H1 (cell line): ENCODE measurements at regions not wholly inside any gene's neighbourhood (a gene's known extent, or its start where the extent isn't known, plus 50 kb on each side); places are given as distances from the start of the nearest gene placed in this dataset.

Experiments
- CTCF ChIA-PET: fragments of 300-600 bp; sonication (Branson Sonifier 250); formaldehyde crosslinking; loops from one replicate; lab custom pipeline; 2021; ENCODE audit not compliant: partially characterized antibody; lab: Charles Lee
- POLR2A ChIA-PET: fragments of 300-600 bp; sonication (Branson Sonifier 250); formaldehyde crosslinking; loops from one replicate; lab custom pipeline; 2021; ENCODE audit warnings: inconsistent platforms; ENCODE audit not compliant: partially characterized antibody; lab: Charles Lee
- DNase-seq, 2 experiments: peaks; one replicate each; pipeline versions ENCODE4 v3.0.0 to v3.0.0-alpha.2; 2010 to 2022; ENCODE audit warnings: low spot score in 2 of 2, low read depth in 1 of 2, mixed read lengths in 1 of 2
- FAIRE-seq: peaks from 2 replicates; lab custom pipeline; 2011; peaks lifted over from hg19 to GRCh38; lab: Jason Lieb, UNC
- H2AFZ ChIP-seq: 2 replicates; pipeline ENCODE4 v1.8.1; 2012; ENCODE audit warnings: low read length, inconsistent platforms
- H2AK5ac ChIP-seq: 2 replicates; pipeline ENCODE4 v1.6.1; 2013; ENCODE audit warnings: low read depth, low read length
- H2BK120ac ChIP-seq: replicated peaks from 2 replicates; pipeline ENCODE3; 2013; ENCODE audit warnings: low read depth, low read length, inconsistent platforms
- H2BK12ac ChIP-seq: 2 replicates; pipeline ENCODE4 v1.6.1; 2013; ENCODE audit warnings: low read depth, low read length
- H2BK15ac ChIP-seq: 2 replicates; pipeline ENCODE4 v1.6.1; 2013; ENCODE audit warnings: low read length
- H2BK20ac ChIP-seq: 2 replicates; pipeline ENCODE4 v1.6.1; 2013; ENCODE audit warnings: low read length
- H2BK5ac ChIP-seq: 2 replicates; pipeline ENCODE4 v1.6.1; 2013; ENCODE audit warnings: low read depth, low read length
- H3K14ac ChIP-seq: 2 replicates; pipeline ENCODE4 v1.6.1; 2013; ENCODE audit warnings: inconsistent platforms; ENCODE audit not compliant: insufficient read length
- H3K18ac ChIP-seq: 2 replicates; pipeline ENCODE4 v1.6.1; 2013; ENCODE audit warnings: low read length; ENCODE audit errors: extremely low read depth
- H3K23ac ChIP-seq: 2 replicates; pipeline ENCODE4 v1.6.1; 2013; ENCODE audit warnings: inconsistent platforms; ENCODE audit not compliant: insufficient read length
- H3K23me2 ChIP-seq: 2 replicates; pipeline ENCODE4 v1.6.1; 2013; ENCODE audit warnings: low read depth, low read length
- H3K27ac ChIP-seq: 2 replicates; pipeline ENCODE4 v1.6.1; 2011; ENCODE audit warnings: low read depth, low read length, inconsistent platforms
- H3K27me3 ChIP-seq, 4 experiments: replicated peaks in 1 of 4; 1 replicate in 1 of 4; 2 replicates in 3 of 4; pipeline versions ENCODE4 v1.6.1 to v1.8.1; 2011 to 2013; ENCODE audit warnings: low read length in 3 of 4, mild to moderate bottlenecking in 3 of 4, inconsistent platforms in 2 of 4, mixed read lengths in 2 of 4, moderate library complexity in 1 of 4; ENCODE audit not compliant: control insufficient read depth in 3 of 4, insufficient read depth in 3 of 4; ENCODE audit errors: extremely low read depth in 1 of 4
- H3K36me3 ChIP-seq, 4 experiments: 2 replicates each; pipeline versions ENCODE4 v1.6.1 to v1.8.1; 2011 to 2013; ENCODE audit warnings: mild to moderate bottlenecking in 4 of 4, low read length in 3 of 4, moderate library complexity in 2 of 4, control low read depth in 1 of 4, inconsistent platforms in 1 of 4; ENCODE audit not compliant: insufficient read depth in 4 of 4, control insufficient read depth in 2 of 4
- H3K4ac ChIP-seq: replicated peaks from 2 replicates; pipeline ENCODE3; 2013; ENCODE audit warnings: low read length, low read depth, mixed read lengths, inconsistent platforms; ENCODE audit not compliant: insufficient read length
- H3K4me1 ChIP-seq, 4 experiments: replicated peaks in 1 of 4; 1 replicate in 1 of 4; 2 replicates in 3 of 4; pipeline versions ENCODE4 v1.6.1 to v1.8.1; 2011 to 2013; ENCODE audit warnings: low read length in 3 of 4, inconsistent platforms in 2 of 4, mixed read lengths in 1 of 4; ENCODE audit not compliant: insufficient read depth in 4 of 4, control insufficient read depth in 3 of 4
- H3K4me2 ChIP-seq, 2 experiments: 2 replicates each; pipeline versions ENCODE4 v1.6.1 to v1.8.1; 2011 to 2013; ENCODE audit warnings: low read depth in 2 of 2, low read length in 2 of 2, control low read depth in 1 of 2, inconsistent platforms in 1 of 2, mild to moderate bottlenecking in 1 of 2; ENCODE audit not compliant: insufficient read depth in 1 of 2
- H3K4me3 ChIP-seq, 4 experiments: fragments of 200-600, 300-600 bp in 1 of 4; sonication (generic), shearing (Covaris generic), sonication (Bioruptor Twin) in 1 of 4; 2 replicates each; pipeline versions ENCODE4 v1.5.1 to v1.8.1; 2011 to 2016; ENCODE audit warnings: low read length in 4 of 4, low read depth in 3 of 4, control low read depth in 2 of 4, inconsistent platforms in 2 of 4, mild to moderate bottlenecking in 2 of 4, mixed read lengths in 1 of 4, moderate library complexity in 1 of 4; ENCODE audit not compliant: insufficient read depth in 2 of 4; ENCODE audit errors: extremely low read depth in 1 of 4
- H3K56ac ChIP-seq: replicated peaks from 2 replicates; pipeline ENCODE3; 2013; ENCODE audit warnings: low read depth, mild to moderate bottlenecking, mixed read lengths, low read length, inconsistent platforms; ENCODE audit not compliant: insufficient read length
- H3K79me1 ChIP-seq: 2 replicates; pipeline ENCODE4 v1.6.1; 2013; ENCODE audit warnings: low read depth, low read length, control low read depth
- H3K79me2 ChIP-seq, 2 experiments: 2 replicates each; pipeline versions ENCODE4 v1.6.1 to v1.8.1; 2012 to 2013; ENCODE audit warnings: low read length in 2 of 2, mild to moderate bottlenecking in 2 of 2, inconsistent platforms in 1 of 2; ENCODE audit not compliant: insufficient read depth in 2 of 2, control insufficient read depth in 1 of 2
- H3K9ac ChIP-seq, 4 experiments: replicated peaks in 1 of 4; 1 replicate in 1 of 4; 2 replicates in 3 of 4; pipeline versions ENCODE4 v1.6.1 to v1.8.1; 2011 to 2013; ENCODE audit warnings: low read depth in 3 of 4, low read length in 3 of 4, control low read depth in 2 of 4, mild to moderate bottlenecking in 2 of 4, moderate library complexity in 2 of 4, inconsistent platforms in 1 of 4; ENCODE audit errors: extremely low read depth in 1 of 4
- H3K9me3 ChIP-seq, 2 experiments: 2 replicates each; pipeline versions ENCODE4 v1.6.1 to v1.8.1; 2012 to 2013; ENCODE audit warnings: mild to moderate bottlenecking in 2 of 2, moderate library complexity in 2 of 2, control low read depth in 1 of 2, inconsistent platforms in 1 of 2, low read depth in 1 of 2, low read length in 1 of 2, mixed read lengths in 1 of 2; ENCODE audit not compliant: insufficient read depth in 2 of 2
- H4K20me1 ChIP-seq, 2 experiments: replicated peaks in 1 of 2; 2 replicates each; pipeline versions ENCODE3 to v1.8.1; 2011 to 2013; ENCODE audit warnings: inconsistent platforms in 2 of 2, low read length in 2 of 2, mild to moderate bottlenecking in 1 of 2; ENCODE audit not compliant: insufficient read depth in 2 of 2, control insufficient read depth in 1 of 2
- H4K5ac ChIP-seq: 2 replicates; pipeline ENCODE4 v1.6.1; 2013; ENCODE audit warnings: low read length, low read depth, mixed read lengths, inconsistent platforms; ENCODE audit not compliant: insufficient read length
- H4K8ac ChIP-seq: 2 replicates; pipeline ENCODE4 v1.8.0; 2013; ENCODE audit warnings: mild to moderate bottlenecking, moderate library complexity, low read length, inconsistent platforms; ENCODE audit not compliant: insufficient read depth; ENCODE audit errors: extremely low read depth
- H4K91ac ChIP-seq: replicated peaks from 2 replicates; pipeline ENCODE3; 2013; ENCODE audit warnings: low read length, mixed read lengths, inconsistent platforms; ENCODE audit not compliant: insufficient read length
- EP300 ChIP-seq, 2 experiments: IDR thresholded peaks; 1 replicate in 1 of 2; 2 replicates in 1 of 2; pipeline ENCODE4 v1.6.1; 2011 to 2012; ENCODE audit warnings: low read depth in 2 of 2, low read length in 2 of 2, mild to moderate bottlenecking in 2 of 2, borderline replicate concordance in 1 of 2, inconsistent platforms in 1 of 2, moderate library complexity in 1 of 2
- GABPA ChIP-seq: IDR thresholded peaks from 2 replicates; pipeline ENCODE4 v1.6.1; 2011; ENCODE audit warnings: mild to moderate bottlenecking, low read length, moderate library complexity, borderline replicate concordance; ENCODE audit not compliant: insufficient read depth
- GTF2F1 ChIP-seq: IDR thresholded peaks from 2 replicates; pipeline ENCODE4 v1.6.1; 2012; ENCODE audit warnings: low read depth, low read length, improper control_type of control experiment, borderline replicate concordance
- KDM4A ChIP-seq: IDR thresholded peaks from one replicate; pipeline ENCODE4 v1.7.1; 2012; ENCODE audit warnings: low read depth, mild to moderate bottlenecking, moderate library complexity, low read length, inconsistent platforms; ENCODE audit not compliant: severe bottlenecking
- PHF8 ChIP-seq: fragments of 200-600 bp; sonication (generic); conservative IDR thresholded peaks from 2 replicates; pipeline ENCODE4 v1.7.1; 2012; ENCODE audit warnings: low read depth, mild to moderate bottlenecking, inconsistent platforms, low read length, moderate library complexity
- POLR2A ChIP-seq, 2 experiments: IDR thresholded peaks; 1 replicate in 1 of 2; 2 replicates in 1 of 2; pipeline ENCODE4 v1.6.1; 2011; ENCODE audit warnings: low read depth in 2 of 2, low read length in 2 of 2, mild to moderate bottlenecking in 2 of 2; ENCODE audit errors: control extremely low read depth in 1 of 2
- RFX5 ChIP-seq: IDR thresholded peaks from 2 replicates; pipeline ENCODE4 v1.6.1; 2011; ENCODE audit warnings: low read depth, low read length, improper control_type of control experiment, borderline replicate concordance
- RNF2 ChIP-seq: fragments of 200-900, 300-1000 bp; sonication (generic); IDR thresholded peaks from 2 replicates; pipeline ENCODE4 v1.7.1; 2016; ENCODE audit warnings: borderline replicate concordance, low read depth, mild to moderate bottlenecking, antibody characterized with exemption, low read length; ENCODE audit not compliant: poor library complexity, severe bottlenecking; ENCODE audit errors: missing control alignments
- SAP30 ChIP-seq: fragments of 300-600 bp; sonication (generic); IDR thresholded peaks from 2 replicates; pipeline ENCODE4 v1.7.1; 2012; ENCODE audit warnings: low read length, moderate library complexity, mild to moderate bottlenecking, inconsistent platforms; ENCODE audit not compliant: insufficient read depth, insufficient replicate concordance
- SP1 ChIP-seq: IDR thresholded peaks from 2 replicates; pipeline ENCODE4 v1.6.1; 2011; ENCODE audit warnings: low read depth, low read length
- YY1 ChIP-seq: IDR thresholded peaks from 2 replicates; pipeline ENCODE4 v1.6.1; 2011; ENCODE audit warnings: low read depth, mild to moderate bottlenecking, low read length
- ZNF274 ChIP-seq: IDR thresholded peaks from 2 replicates; pipeline ENCODE4 v1.7.0; 2012; ENCODE audit warnings: low read length, borderline replicate concordance; ENCODE audit errors: extremely low read depth
- whole genome bisulfite sequencing, 2 experiments: shearing (Covaris generic) in 1 of 2; methylation state at CpG; one replicate each; pipeline versions ENCODE4 v1.1.6 to v1.1.7; 2013 to 2015; ENCODE audit warnings: low lambda C conversion rate in 2 of 2, mixed read lengths in 2 of 2, inconsistent platforms in 1 of 2, low coverage in 1 of 2, missing lambda C conversion rate in 1 of 2; ENCODE audit not compliant: insufficient replicate concordance in 2 of 2, insufficient coverage in 1 of 2, insufficient read length in 1 of 2; ENCODE audit errors: extremely low coverage in 1 of 2, missing lambda C conversion rate in 1 of 2; 5-methylcytosine and 5-hydroxymethylcytosine counted together

GRCh38 chr5:166671811-166672210 is 1619.6 kb upstream of the WWC1 start:
- Histone ChIP-seq H3K9ac (no peak overlapping the region), H4K8ac (no peak overlapping the region), H3K23me2 (no peaks in the 10 kb centered on the region), H3K27ac (no peak overlapping the region), H2BK15ac (no peak overlapping the region), H3K56ac (no peak overlapping the region), H3K4ac (no peak overlapping the region), H3K4me3 (no peak overlapping the region; a peak in 1 of 8 replicates), H2BK20ac (no peak overlapping the region), H3K4me1 (peaks cover 2 to 10% (median 8%) of the 10 kb centered on the region in 4 experiments; a peak in 5 of 7 replicates), H3K9me3 (no peaks in the 10 kb centered on the region; a peak in 1 of 4 replicates), H2BK12ac (no peak overlapping the region), H4K20me1 (no peaks in the 10 kb centered on the region), H3K79me1 (no peaks in the 10 kb centered on the region), H3K79me2 (no peaks in the 10 kb centered on the region), H3K36me3 (peaks cover 0 to 2% (median 0%) of the 10 kb centered on the region in 4 experiments; a peak in 2 of 8 replicates), H3K18ac (no peak overlapping the region), H3K27me3 (no peaks in the 10 kb centered on the region), H4K5ac (no peak overlapping the region), H2BK5ac (peak overlapping the region; percentile 35; the same call in 1 of the 2 replicates), H4K91ac (no peak overlapping the region), H3K23ac (no peak overlapping the region), H3K14ac (no peak overlapping the region), H3K4me2 (no peak overlapping the region), H2BK120ac (no peak overlapping the region), H2AK5ac (no peak overlapping the region), H2AFZ (no peak overlapping the region)
- POLR2A ChIA-PET: no interaction called here
- CTCF ChIA-PET: no interaction called here
- FAIRE-seq (peak; percentile 65), DNase-seq (no peak)
- WGBS, 2 experiments: 19% methylated on average over 1 of the region's 1 CpG; no CpG with 5 or more reads in 1 of the 2 experiments
- no peak for TF ChIP-seq SAP30
- TF ChIP-seq RFX5: no peak
- TF ChIP-seq YY1: no peak
- TF ChIP-seq EP300 (IDR thresholded peaks at IDR 0.05; ENCODE audit: borderline replicate concordance in 1 of 2, low read depth in 2 of 2, low read length in 2 of 2): no peak
- TF ChIP-seq GTF2F1: no peak
- no peak for TF ChIP-seq PHF8
- no peak for TF ChIP-seq KDM4A
- TF ChIP-seq SP1: no peak
- TF ChIP-seq POLR2A (IDR thresholded peaks at IDR 0.05; ENCODE audit: control extremely low read depth in 1 of 2, low read depth in 2 of 2, low read length in 2 of 2): no peak
- TF ChIP-seq RNF2: no peak
- no peak for TF ChIP-seq ZNF274
- no peak for TF ChIP-seq GABPA
